ENCODE measurements at regions not wholly inside any gene's neighbourhood (a gene's known extent, or its start where the extent isn't known, plus 50 kb on each side); places are given as distances from the start of the nearest gene placed in this dataset.

DNA sequence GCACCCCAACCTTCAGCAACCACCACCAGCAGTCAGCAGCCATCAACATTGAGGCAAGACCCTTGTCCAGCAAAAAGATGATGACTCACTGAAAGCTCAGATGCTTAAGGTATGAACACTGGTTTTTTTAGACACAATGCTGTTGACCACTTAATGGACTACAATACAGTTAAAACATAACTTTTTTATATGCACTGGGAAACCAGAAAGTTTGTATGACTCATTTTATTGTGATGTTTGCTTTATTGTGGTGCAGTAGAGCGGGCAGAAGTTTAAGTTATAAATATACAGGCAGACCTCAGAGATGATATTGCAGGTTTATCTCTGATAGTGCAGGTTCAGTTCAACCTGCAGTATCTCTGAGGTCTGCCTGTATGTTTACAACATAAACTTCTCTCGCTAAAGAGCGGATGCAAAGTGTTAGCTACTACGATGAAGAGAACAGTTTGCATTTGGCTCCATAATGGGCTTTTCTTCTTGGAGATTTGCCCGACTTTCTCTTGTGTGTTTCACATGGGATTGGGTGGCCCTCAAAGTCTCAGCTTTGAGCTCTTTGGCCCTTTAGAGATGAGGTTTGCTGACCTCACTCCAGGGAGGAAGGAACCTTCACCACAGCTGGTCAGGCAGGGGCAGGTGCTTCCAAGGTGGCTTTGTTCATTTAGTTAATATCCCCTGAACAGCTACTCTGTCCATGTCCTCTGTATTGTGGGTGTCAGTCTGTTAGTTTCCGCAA is 84.4 kb upstream of the SHH start:
- no peak for DNase-seq (ENCODE audit: low read depth in 2 of 2)

DNA sequence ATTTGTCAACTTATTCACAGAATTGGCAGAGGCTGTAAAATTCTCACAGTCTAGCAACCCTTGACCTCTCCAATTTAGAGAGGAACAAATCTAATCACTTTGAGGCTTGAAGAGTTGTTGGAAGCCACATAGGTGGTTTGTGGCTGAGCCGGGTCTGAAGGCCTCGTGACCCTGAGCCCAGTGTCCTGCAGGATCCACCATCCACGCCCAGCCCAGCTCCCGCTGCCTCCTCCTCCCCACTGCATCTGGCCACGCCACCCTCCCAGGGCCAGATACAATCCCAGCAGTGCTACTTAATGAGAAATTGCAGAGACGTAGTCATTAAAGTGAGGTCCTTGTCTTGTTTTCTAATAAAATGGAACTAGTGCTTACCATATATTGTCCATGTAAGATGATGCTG is 81.4 kb upstream of the SHH start:
- DNase-seq (ENCODE audit: low read depth in 2 of 2) = no peak

DNA sequence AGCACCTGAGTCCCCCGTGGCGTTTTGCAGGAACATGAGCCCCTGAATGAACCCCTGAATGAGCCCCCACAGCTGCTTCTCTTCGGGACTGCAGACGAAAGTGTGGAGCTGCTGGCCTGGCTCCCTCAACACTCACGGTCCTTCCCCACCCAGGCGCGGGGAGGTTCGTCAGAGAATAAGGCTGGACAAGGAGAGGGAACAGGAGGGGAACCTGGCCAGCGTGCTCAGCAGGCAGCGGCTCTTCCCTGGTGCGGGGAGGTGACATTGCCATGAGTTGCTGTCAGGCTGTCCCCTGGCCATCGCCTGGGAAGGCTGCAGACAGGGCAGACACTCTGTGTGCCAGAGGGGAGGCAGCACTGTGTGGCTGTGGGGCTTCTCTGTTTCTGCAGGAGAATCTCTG is 80.9 kb upstream of the SHH start:
- DNase-seq (ENCODE audit: low read depth in 2 of 2) = no peak

DNA sequence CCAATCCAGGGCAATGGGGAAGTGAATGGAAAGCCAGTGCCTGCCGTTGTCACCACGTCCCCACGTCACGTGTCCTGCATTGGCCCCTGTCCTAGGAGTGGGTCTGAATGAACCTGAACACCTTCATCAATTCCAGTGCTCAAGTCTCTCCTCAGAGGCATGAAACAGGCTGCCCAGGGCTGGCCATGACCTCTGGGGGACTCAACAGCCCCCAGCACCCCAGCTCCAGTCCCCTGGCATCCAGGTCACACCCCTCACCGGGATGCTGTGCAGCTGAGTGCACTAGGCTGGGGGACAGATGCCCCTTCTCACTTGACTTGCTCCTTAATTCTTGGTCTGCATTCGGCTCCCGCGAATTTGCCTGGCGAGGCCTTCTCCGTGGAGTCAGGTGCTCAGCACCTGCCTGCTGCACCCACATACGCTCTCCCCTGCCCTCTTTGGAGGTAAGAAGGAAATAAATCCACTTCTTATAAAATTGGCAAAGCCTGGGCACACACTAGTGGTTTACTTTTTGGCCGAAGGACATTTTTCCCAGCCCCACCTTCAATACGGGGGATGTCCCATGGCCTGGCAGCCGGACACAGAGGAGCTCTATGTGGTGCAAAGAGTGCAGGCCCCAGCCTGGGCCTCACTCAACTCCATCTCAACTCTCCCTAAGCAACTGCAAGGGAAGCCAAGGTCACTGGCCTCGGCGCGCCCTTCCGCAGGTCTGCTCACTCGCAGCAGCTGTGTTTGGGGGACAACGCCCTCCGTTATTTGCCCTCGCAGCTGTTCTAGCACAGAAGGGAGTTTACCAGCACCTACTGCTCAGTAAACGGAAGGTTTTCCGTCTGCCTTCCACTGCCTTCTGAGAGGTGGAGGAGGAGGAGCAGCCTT is 77.6 kb upstream of the SHH start:
- DNase-seq (ENCODE audit: low read depth in 2 of 2) = no peak

DNA sequence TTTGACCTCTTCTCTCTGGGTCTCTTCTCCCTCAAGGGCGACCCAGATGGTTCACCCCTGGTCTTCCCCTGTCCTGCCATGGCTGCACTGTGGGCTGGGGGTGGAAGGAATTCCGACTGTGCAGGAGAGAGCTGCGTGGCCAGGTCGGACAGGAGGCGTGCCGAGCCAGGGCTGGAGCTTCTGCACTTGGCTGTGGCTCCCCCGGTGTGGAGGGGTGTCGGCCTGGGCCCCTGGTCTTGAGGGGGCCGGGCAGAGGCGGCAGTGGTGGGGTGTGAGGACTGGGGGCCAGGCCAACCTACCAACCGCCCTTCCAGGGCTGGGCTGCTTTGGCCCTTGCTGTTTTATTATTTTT is 74.9 kb upstream of the SHH start:
- no peak for DNase-seq (ENCODE audit: low read depth in 2 of 2)

DNA sequence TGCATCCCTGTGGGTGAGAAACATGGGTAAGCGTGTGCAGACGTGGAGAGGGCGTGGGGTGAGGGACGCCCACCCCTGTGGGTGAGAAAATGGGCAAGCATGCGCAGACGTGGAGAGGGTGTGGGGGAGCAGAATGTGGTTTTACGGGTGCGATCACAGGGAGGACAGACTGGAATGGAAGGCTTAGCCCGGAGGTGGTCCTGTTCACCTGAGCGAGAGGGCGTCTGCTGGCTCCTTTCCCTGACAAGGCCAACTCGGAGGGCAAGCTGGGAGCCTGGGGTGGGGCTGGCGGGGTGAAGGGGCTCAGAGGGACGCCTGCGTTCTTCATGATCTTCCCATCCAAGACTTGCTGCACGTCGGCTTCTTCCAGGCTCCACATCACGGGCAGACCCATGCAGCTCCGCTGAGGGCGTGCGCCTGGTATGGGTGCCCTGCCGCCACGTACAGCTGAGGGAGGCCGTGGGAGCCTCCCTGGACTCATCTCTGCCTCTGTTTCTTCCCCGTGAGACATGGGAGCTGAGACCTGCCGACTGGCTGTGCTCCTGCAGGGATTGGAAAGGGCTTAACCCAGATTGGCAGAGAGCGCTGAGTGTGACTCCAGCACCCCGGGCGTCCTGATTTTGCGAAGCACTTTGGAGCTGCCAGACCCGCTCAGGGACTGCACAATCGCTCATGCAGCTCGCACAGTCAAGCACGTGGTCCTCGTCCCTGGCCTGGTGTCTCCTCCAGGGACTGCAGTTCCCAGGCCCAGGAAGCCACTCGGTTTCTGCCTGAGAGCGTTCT is 74.3 kb upstream of the SHH start:
- DNase-seq (ENCODE audit: low read depth in 2 of 2) = no peak

DNA sequence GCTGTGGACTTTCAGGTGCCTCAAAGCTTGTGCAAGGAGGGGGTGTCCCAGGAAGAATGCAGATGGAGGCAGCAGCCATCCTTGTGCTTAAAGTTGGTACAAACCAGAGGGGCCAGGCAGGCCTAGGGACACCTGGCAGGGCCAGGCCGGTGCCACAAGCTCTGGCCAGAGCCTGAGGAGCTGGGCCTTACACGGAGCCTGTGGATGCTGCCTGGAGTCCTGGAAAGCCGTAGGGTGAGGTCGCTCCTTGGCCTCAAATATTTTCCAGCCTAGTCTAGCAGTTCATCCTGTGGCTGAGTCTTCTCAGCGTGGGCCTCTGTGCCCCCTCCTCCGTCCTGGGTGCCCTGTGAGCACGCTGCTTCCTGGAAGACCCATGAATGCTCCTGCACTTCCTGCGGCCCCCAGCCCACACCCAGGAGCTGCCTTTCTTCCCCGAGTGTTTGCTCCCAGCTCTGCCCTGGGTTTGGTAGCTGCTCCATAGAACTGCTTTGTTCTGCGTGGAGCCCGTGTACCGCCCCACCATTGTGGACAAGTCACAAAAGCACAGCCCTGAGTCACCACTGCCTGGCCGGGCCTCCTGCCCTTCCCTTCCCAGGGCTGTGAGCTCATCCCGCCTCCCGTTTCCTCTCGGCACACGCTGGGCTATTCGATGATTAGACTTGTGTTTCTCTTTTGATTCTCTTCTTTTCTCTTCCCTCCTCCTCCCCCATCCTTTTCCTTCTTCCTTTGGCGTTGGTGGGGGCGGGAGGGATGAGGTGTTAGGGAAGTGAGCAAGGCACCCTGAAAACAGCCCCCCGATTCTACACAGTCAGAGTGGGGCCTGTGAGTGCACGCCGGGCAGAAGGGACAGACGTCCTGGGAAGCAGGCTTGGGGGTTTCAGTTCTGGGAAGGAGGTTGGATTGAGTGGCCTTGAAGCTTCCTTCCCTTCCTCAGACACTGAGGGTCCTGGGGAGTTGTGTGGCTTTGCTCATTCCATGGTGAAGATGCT is 73.2 kb upstream of the SHH start:
- no peak for DNase-seq (ENCODE audit: low read depth in 2 of 2)

DNA sequence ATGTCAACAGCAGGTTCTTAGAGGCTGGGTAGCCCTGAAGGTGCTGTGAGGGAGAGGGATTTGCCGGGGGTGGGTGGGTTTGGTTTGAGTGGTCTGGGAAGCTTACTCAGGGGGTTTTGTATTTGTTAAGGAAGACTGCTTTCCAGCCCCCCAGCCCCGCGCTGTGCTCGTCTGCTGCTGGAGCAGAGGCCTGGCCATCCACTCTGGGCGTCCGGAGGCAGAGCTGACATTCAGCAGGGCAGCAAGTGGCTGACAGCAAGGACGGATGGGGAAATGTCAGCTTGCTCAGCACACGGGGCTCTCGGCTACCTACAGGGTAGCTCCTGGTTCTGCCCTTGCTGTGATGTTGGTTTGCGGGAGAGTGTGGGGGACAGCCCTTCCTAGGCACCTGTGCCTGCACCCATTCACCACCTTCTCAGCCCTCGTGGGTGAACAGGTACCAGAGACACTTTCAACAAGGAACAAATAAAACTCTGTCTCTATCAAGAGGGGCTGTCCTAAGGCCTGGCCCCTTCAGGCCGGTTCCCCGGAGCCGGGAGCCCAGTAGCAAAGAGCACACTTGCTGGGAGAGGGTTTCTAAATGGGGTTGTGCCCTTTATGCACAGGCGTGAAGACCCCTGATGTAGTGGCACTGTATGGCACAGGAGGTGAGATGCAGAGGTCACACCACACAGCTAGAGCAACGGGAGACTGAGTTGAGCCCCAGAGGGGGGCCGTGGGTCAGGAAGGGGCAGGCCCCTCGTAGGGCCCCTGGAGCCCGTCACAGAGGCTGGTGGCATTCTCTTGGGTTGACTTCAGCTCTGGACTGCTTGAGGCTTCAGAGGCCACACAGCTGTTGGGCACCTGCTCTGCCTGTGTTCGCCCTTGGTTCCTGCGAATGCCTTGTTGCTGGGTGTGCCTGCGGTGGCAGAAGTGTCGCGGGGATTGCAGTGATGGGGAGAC is 72.2 kb upstream of the SHH start:
- no peak for DNase-seq (ENCODE audit: low read depth in 2 of 2)

DNA sequence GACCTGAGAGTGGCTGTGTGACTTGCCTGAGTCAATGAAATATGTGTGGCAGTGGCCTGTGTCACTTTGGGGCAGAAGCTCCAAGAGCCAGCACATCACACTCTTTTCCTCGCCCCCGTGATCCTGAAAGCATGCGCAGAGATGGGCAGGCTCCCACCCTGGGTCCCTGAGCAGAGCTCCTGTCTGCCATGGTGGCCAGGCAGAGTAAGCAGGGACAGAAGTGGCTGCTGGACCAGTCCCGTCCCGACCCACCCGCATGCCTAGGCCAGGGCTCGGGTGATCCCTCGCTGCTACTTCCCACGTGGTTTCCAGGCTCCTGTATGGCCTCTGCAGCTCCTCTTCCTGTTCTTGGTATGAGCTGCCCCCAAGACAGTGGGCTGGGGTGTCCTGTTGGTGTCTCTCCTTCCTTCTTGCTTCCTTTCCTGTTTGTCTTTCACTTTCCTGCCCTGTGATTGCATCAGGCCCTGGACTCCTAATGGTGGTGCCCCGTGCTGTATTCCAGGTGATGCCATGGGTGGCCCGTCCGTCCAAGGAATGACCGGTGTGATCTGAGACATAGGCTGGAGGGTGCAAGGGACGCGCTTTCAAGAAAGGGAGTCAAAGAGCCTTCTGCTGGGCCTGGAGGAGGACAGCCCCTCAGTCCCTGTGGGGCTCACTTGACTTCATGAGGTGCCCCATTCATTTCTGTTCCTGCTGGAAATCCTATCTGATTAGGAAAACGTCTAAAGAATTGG is 71.4 kb upstream of the SHH start:
- no peak for DNase-seq (ENCODE audit: low read depth in 2 of 2)

DNA sequence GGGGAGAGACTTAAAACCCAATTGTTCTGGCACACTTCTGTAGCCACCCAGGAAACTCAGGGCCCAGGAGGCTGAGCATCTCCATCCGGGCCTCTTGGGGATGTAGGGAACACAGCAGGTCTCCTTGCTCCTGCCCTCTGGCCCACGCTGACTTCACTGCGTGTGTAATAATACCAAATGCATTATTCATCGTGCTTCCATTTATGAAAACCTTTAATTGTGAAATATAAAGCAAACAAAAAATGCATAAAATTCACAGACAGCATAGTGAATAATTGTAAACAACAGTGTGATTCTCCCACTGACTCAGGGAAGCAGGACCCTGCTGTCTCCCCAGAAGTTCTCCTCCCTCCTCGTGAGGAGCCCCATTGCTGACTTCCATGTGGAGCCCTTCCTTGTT is 70.3 kb upstream of the SHH start:
- no peak for DNase-seq (ENCODE audit: low read depth in 2 of 2)

DNA sequence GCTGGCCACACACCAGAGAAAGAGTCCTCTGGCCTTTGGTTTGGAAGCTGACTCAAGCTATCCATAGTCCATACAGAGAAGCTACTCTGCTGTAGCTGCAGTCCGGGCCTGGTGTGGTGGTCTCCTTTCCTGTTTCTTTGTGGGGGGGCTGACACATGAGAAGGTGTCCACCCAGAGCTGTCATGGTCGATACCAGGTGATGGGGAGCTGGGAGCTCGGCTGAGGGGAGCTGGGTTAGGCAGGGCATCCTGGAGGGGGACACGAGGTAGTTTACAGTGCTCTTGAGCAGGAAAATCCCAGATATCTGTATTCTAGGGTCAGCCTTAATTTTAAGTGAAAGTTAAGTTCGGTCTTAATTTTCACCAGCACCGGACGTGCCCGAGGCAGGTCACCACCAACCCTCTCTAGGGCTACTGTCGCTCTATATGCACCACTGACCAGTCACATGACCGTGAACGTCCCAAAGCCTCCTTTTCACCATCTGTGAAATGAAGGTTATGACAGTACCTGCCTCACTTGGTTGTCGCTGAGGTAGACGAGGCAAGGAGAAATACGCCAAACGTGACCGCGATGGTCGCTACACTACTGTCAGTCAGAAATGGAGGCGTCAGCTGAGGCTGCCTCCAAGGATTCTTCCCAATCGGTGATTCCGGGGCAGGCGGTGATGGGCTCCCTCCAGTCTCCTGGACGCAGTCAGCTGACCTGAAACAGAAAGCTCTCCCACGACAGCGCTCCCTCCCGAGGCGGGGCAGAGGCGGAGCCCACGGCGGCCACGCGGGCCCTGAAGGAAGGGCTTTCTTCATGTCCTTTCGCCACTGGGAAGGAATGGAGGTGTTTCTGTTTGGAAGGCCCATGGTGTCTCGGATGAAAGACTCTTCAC is 69.4 kb upstream of the SHH start:
- DNase-seq (ENCODE audit: low read depth in 2 of 2) = no peak

DNA sequence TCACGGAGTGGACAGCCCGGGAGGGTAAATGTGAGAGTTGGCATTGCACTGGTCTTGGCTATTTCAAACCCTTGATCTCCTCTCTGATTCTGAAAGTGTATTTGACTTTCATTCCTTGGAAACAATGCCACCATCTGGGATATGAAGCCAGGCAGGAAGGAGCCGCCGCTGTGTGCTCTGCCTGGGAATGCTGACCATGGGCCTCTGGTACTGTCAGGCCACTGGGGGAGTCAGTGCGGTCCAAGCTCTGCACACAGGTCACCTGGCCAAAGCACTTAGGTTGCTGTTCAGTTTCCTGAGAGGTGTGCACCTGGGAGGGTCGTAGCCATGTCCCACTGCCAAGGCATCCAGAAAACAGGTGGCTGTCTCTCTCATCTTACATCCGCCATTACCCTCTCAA is 68.5 kb upstream of the SHH start:
- DNase-seq (ENCODE audit: low read depth in 2 of 2) = no peak

DNA sequence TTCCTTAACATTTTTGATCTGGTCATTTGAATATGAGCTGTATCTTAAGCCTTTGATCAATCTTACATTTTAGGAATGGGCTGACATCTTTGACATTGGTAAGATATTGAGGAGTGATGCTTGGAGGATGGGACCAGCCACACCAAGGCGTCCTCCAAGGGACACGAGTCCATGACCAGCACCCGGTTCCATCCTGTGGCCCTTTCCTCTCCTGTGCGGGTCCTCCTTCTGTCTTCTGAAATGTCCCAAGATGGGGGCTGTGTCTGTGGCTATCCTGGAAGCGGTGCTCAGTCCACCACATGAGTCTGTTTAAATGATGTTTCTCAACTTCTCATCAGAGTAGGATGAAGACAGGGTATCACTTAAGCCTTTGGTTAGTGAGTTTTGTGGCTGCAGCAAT is 67.3 kb upstream of the SHH start:
- no peak for DNase-seq (ENCODE audit: low read depth in 2 of 2)

DNA sequence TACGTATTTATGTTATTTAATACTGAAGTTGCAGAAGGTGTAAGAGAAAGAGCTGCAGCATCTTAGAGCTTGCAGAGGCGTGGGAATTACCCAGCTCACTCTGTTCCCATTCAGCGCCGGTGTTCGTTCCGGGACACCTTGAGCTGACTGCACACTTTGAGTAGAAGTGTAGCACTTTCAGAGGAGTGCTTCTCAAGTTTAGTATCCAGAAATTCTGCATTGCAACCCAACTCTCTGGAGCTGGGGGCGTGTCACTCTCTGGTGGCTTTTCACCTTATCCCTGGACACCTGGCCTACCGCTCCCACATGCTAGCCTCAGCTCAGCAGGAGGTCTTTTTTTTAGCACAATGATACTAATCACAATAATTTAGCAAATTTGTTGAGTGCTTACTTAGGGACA is 66.4 kb upstream of the SHH start:
- no peak for DNase-seq (ENCODE audit: low read depth in 2 of 2)

DNA sequence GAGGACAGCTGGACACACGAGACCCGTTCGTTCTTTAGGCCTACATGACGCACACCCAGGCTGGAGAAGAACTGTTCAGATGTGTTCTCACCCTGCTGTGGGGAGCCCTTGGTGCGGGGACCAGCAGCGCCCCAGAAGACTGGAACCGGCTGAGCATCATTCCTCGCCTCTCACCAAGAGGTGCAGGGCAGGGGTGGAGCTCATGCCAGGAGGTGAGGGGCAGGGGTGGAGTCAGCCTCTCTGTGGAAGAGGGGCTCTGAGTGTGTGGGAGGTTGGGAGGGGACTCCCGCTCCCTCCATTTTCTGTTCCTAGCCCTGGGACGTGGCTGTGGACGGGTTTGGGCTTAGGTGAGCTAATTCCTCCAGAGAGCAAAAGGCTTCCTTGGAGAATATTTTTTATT is 66.0 kb upstream of the SHH start:
- no peak for DNase-seq (ENCODE audit: low read depth in 2 of 2)

DNA sequence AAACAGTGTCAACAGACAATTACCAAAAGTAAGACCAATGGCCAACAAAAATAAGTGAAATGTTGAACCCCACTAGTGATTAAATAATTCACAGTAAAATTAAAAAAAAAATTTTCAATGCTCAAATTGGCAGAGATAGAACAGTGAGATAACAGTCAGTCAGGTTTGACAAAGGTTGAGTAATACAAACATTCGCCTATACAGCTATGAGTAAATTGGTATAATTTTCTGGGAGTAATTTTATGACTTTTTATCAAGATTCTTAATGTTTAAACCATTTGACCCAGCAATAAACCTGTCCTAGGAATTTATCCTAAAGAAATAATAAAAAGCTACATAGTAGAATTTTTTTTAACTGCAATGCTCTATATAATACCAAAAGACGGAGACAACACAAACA is 64.9 kb upstream of the SHH start:
- DNase-seq (ENCODE audit: low read depth in 2 of 2) = no peak

DNA sequence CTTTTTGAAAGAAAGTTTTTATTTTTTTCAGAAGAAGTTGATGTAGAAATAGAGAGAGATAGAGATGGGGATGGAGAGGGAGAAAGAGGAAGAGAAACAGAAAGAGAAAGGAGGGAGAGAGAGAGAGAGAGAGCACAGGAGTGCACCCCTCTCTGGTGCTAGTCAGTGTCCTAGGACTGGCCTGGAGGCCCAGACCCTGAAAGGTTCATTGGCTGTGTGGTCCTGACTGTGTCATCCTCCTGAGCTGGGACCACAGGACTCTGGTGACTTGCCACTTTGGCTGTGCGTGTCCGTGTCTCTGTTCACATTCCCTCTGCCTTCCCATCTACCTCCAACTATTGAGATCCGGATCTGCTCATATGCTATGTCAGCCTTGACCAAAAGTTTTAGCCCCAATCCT is 62.1 kb upstream of the SHH start:
- no peak for DNase-seq (ENCODE audit: low read depth in 2 of 2)

DNA sequence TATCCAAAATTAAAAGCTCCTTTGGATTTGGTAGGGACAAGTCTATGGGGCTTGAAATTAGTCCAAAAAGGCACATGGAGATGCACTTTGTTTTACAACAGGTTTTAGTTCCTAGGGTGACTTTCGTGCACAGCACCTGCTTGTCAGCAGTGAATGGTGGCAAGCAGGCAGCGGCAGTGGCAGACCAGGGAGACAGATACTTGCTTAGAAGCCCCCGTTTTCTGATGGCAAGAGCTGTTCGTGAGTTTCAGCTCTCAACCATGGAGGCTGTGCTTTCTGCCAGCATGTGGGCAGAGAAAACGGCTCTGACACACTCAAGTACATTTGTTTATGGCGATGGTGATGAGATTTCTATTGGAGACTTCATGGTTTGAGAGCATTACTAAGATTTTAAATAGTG is 61.7 kb upstream of the SHH start:
- DNase-seq (ENCODE audit: low read depth in 2 of 2) = no peak
